G401.6 (cell line): ENCODE measurements at regions not wholly inside any gene's neighbourhood (a gene's known extent, or its start where the extent isn't known, plus 50 kb on each side); places are given as distances from the start of the nearest gene placed in this dataset.

ENCODE experiments used
- FAIRE-seq: peaks from 2 replicates; lab custom pipeline; 2012; peaks lifted over from hg19 to GRCh38; lab: Jason Lieb, UNC

GRCh38 chrX:9148615-9149399, 114.9 kb upstream of the FAM9B start:
- no peak for FAIRE-seq

- FAIRE-seq, result no peak
Measured at GRCh38 chrX:9149501-9150245, 115.7 kb upstream of the FAM9B start.

GRCh38 chrX:9151772-9152307, 117.9 kb upstream of the FAM9B start:
- FAIRE-seq, result no peak

GRCh38 chrX:9153300-9153699, 119.4 kb upstream of the FAM9B start:
- no peak for FAIRE-seq

- FAIRE-seq, result no peak
Measured at GRCh38 chrX:9158611-9159010, 124.7 kb upstream of the FAM9B start.

GRCh38 chrX:9160698-9161329, 126.9 kb upstream of the FAM9B start:
- FAIRE-seq, result no peak

GRCh38 chrX:9162698-9163097, 128.8 kb upstream of the FAM9B start:
- FAIRE-seq, result no peak

- FAIRE-seq, result no peak
Measured at GRCh38 chrX:9163214-9163709, 129.3 kb upstream of the FAM9B start.

GRCh38 chrX:9164086-9164485, 130.2 kb upstream of the FAM9B start:
- no peak for FAIRE-seq

- no peak for FAIRE-seq
Measured at GRCh38 chrX:9164533-9165426, 130.9 kb upstream of the FAM9B start.

- no peak for FAIRE-seq
Measured at GRCh38 chrX:9166584-9166944, 132.6 kb upstream of the FAM9B start.

- no peak for FAIRE-seq
Measured at GRCh38 chrX:9171841-9172463, 138.0 kb upstream of the FAM9B start.

GRCh38 chrX:9172464-9172850, 138.5 kb upstream of the FAM9B start:
- no peak for FAIRE-seq

GRCh38 chrX:9180623-9181022, 146.7 kb upstream of the FAM9B start:
- no peak for FAIRE-seq

- FAIRE-seq, result no peak
Measured at GRCh38 chrX:9182041-9182440, 148.1 kb upstream of the FAM9B start.

- no peak for FAIRE-seq
Measured at GRCh38 chrX:9183481-9183880, 149.6 kb upstream of the FAM9B start.

- no peak for FAIRE-seq
Measured at GRCh38 chrX:9184211-9184610, 150.3 kb upstream of the FAM9B start.

GRCh38 chrX:9188117-9188516, 154.2 kb upstream of the FAM9B start:
- FAIRE-seq, result no peak

- FAIRE-seq, result no peak
Measured at GRCh38 chrX:9189286-9189685, 155.4 kb upstream of the FAM9B start.

- FAIRE-seq, result no peak
Measured at GRCh38 chrX:9191392-9191791, 157.5 kb upstream of the FAM9B start.

GRCh38 chrX:9195199-9195880, 161.4 kb upstream of the FAM9B start:
- FAIRE-seq, result no peak
